ENCODE measurements at regions not wholly inside any gene's neighbourhood (a gene's known extent, or its start where the extent isn't known, plus 50 kb on each side); places are given as distances from the start of the nearest gene placed in this dataset.
"Not testable (repeated sequence)": the region's sequence is repeated elsewhere in the genome, so short reads cannot be mapped to it uniquely, and the experiment has no call there.

DNA sequence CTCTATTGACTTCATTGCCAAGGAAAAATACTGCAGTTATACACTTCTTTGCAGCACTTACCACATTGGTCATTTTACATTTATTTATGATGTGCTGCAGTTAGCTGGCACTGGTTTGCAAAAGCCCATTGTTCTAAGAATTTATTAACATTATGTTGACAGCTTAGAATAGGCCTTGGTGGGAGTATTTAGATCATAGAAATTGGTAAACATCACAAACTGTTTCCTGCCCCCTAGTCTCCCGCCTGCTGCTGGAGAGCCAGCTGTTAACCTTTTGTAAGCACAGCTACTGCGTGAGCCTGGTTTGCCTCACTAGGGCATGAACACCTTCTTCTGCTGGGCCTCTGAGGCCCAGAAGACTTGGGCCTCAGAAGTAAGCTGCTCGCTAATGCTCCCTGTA lies 651.4 kb upstream of the GOT2 start:
- Mint-ChIP-seq H3K27ac (no peak overlapping the region), H3K4me3 (no peak overlapping the region), H3K4me1 (ENCODE audit: low read depth) (no peaks in the 10 kb centered on the region)

DNA sequence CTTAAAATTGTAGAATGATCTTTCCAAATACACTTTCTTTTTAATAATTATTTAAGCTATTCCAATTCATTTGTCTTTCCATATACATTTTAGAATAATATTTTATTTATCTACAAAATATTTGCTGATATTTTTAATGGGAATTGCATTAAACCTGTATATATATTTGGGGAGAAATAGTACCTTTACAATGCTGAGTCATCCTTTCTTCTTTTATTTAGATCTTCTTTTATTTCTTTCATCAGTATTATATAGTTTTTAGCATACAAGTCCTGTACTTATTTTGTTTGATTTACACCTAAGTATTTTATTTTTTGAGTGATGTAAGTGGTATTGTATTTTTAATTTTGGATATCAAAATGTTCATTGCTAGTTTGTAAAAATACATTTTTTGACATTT lies 639.5 kb upstream of the GOT2 start:
- no peaks in the 10 kb centered on the region for H3K9me3 Mint-ChIP-seq
- no peaks in the 10 kb centered on the region for H3K4me1 Mint-ChIP-seq (ENCODE audit: low read depth)
- no peak overlapping the region for H3K27ac Mint-ChIP-seq
- H3K4me3 Mint-ChIP-seq = no peak overlapping the region
- H3K27me3 Mint-ChIP-seq (ENCODE audit: low read depth) = no peaks in the 10 kb centered on the region
- DNase-seq (ENCODE audit: low spot score) = no peak
- H3K36me3 Mint-ChIP-seq (ENCODE audit: low read depth) = no peaks in the 10 kb centered on the region

More for the DNA sequence above, 651.4 kb upstream of the GOT2 start:
- no peak for DNase-seq (ENCODE audit: low spot score)
- H3K9me3 Mint-ChIP-seq = no peaks in the 10 kb centered on the region
- no peaks in the 10 kb centered on the region for H3K27me3 Mint-ChIP-seq (ENCODE audit: low read depth)
- no peaks in the 10 kb centered on the region for H3K36me3 Mint-ChIP-seq (ENCODE audit: low read depth)

DNA sequence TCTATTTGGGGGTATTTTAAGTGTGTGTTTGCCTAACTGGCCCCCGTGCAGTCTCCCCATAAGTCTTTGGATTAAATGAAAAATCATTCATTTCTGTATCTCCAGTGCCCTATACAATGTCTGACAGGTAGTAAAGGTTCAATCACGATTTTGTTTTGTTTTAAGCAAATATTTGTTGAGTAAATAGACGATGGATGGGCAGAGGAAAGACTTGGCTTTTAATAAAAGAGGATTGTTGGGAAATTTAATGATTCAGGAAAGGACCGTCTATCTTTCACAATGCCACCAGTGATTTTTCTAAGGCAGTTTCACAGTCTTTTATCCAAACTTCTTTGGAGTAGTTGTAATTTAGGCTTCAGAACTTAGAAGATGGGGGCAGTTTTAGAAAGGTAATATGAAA lies 636.6 kb upstream of the GOT2 start:
- no peak for DNase-seq (ENCODE audit: low spot score)
- no peaks in the 10 kb centered on the region for H3K36me3 Mint-ChIP-seq (ENCODE audit: low read depth)
- H3K4me3 Mint-ChIP-seq = no peak overlapping the region
- H3K27ac Mint-ChIP-seq = no peak overlapping the region
- H3K9me3 Mint-ChIP-seq = no peaks in the 10 kb centered on the region
- no peaks in the 10 kb centered on the region for H3K27me3 Mint-ChIP-seq (ENCODE audit: low read depth)
- H3K4me1 Mint-ChIP-seq (ENCODE audit: low read depth) = no peaks in the 10 kb centered on the region

DNA sequence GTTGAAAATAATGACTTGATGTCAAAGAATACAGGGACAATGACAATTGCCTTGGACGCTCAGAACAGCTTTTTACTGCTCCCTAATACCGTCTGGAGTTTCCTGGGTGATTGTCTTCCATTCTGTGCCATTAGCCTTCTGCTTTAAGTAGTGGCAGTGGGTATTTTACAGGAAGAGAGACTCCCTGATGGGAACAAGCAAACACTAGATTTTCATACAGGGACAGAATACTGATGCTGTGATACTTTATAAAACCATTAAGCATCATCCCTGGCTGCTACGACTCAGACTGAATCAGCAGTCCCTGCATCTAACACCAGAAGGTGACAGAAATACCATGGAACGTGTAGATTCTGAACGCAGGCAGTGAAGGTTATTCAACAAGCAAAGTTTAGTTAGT lies 635.4 kb upstream of the GOT2 start:
- Mint-ChIP-seq H3K27ac (no peak overlapping the region), H3K4me3 (no peak overlapping the region), H3K27me3 (ENCODE audit: low read depth) (no peaks in the 10 kb centered on the region), H3K4me1 (ENCODE audit: low read depth) (no peaks in the 10 kb centered on the region), H3K9me3 (no peaks in the 10 kb centered on the region), H3K36me3 (ENCODE audit: low read depth) (no peaks in the 10 kb centered on the region)
- DNase-seq (ENCODE audit: low spot score) = no peak

DNA sequence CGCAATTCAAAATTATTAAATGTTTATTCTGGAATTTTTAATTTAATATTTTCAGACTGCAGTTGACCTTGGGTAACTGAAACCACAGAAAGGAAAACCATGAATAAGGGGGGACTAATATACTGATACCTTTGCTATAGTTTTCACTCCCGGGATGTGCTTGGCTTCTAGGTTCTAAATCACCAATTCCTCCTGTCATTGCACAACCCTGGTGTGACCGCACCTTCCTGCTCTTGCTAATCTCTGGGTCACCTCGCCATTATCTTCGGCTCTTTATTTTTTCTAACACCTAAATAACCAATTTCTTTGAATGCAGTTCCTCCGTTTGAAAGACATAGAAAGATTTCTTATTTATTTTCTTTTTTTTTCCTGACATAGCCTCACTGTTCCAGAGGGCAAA lies 634.5 kb upstream of the GOT2 start:
- Mint-ChIP-seq H3K27ac (no peak overlapping the region), H3K9me3 (no peaks in the 10 kb centered on the region), H3K36me3 (ENCODE audit: low read depth) (no peaks in the 10 kb centered on the region), H3K27me3 (ENCODE audit: low read depth) (no peaks in the 10 kb centered on the region), H3K4me1 (ENCODE audit: low read depth) (no peaks in the 10 kb centered on the region), H3K4me3 (no peak overlapping the region)
- no peak for DNase-seq (ENCODE audit: low spot score)

DNA sequence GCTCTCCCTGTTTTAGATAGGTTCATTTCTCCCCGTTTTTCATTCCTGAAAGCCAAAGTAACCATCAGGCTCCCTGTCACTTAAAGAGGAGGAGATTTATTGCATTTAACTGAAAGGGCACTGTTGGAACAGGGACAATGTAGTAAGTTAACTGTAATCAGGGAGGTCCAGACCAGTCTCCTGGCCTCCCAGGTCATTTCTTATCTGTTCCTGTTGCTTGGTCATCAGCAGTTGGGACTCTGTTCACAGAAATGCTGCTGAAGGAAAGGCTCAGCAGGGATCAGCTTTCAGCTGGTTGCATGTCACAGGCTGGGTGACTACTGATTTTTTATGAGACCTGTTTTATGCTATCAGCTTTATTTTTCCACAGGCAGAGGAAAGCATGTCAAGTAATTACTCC lies 622.6 kb upstream of the GOT2 start:
- H3K4me1 Mint-ChIP-seq (ENCODE audit: low read depth) = no peaks in the 10 kb centered on the region
- no peak overlapping the region for H3K4me3 Mint-ChIP-seq
- no peak for DNase-seq (ENCODE audit: low spot score)
- no peak overlapping the region for H3K27ac Mint-ChIP-seq
- no peaks in the 10 kb centered on the region for H3K9me3 Mint-ChIP-seq
- no peaks in the 10 kb centered on the region for H3K27me3 Mint-ChIP-seq (ENCODE audit: low read depth)
- H3K36me3 Mint-ChIP-seq (ENCODE audit: low read depth) = no peaks in the 10 kb centered on the region

DNA sequence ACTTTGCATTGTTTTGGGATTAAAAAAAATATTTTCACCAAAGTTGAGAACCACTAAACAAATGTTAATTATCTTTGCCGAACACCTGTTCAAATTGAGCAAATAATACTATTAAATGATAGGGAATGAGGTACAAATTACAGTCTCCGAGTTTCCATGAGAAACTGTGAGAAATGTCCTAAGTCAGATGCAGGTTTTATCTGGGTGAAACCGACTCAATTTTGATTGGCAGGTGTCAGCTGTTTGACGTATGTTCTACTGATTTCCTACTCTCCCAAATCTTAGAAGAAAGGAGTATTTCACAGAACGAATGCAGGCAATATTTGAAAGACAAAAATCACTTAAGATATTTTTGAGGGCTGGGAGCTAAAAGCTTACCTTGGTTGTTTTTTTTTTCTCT lies 622.0 kb upstream of the GOT2 start:
- no peak for DNase-seq (ENCODE audit: low spot score)
- Mint-ChIP-seq H3K27me3 (ENCODE audit: low read depth) (no peaks in the 10 kb centered on the region), H3K36me3 (ENCODE audit: low read depth) (no peaks in the 10 kb centered on the region), H3K9me3 (no peaks in the 10 kb centered on the region), H3K27ac (no peak overlapping the region), H3K4me3 (no peak overlapping the region), H3K4me1 (ENCODE audit: low read depth) (no peaks in the 10 kb centered on the region)

DNA sequence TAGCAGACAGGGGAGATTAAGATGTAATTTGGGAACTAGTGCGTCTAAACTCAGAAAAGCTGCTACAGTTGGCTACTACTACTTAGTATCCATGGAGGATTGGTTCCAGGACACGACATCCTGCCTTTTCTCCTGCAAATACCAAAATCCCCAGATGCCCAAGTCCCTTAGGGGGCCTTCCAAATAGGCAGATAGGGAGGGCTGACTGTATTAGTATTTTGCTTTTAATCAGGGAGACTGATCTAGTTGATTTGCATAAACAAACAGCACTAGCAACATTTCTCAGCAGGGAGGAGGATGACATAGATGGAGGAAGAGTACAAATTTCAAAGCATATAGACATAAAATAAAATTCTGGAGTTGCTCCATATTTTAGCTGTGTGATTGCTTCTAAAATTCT lies 621.6 kb upstream of the GOT2 start:
- H3K36me3 Mint-ChIP-seq (ENCODE audit: low read depth) = no peaks in the 10 kb centered on the region
- H3K4me1 Mint-ChIP-seq (ENCODE audit: low read depth) = no peaks in the 10 kb centered on the region
- H3K9me3 Mint-ChIP-seq = no peaks in the 10 kb centered on the region
- H3K27ac Mint-ChIP-seq = no peak overlapping the region
- DNase-seq (ENCODE audit: low spot score) = no peak
- no peak overlapping the region for H3K4me3 Mint-ChIP-seq
- no peaks in the 10 kb centered on the region for H3K27me3 Mint-ChIP-seq (ENCODE audit: low read depth)

DNA sequence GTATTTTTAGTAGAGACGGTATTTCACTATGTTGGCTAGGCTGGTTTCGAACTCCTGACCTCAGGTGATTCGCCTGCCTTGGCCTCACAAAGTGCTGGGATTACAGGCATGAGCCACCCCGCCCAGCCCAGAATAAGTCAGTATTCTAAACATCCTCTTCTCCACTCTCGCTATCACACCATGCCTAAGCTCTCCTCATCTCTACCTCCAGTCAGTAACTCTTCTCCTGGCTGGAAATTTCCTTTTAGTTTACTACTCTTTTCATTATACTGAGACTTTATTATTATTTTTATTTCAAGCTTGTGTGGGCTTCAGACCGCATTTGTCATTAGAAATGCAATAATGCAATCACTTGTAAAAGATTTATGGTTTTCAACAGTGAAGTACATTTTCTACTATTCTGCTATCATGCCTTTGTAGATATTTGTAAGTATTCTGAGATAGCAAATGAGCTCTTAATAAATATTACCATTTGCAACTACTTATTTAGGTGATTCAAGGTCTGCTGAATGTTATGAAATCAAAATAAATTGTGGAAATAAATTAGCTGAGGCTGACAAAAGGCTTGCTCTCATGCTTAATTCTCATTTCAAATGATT lies 617.3 kb upstream of the GOT2 start:
- DNase-seq (ENCODE audit: low spot score) = no peak
- no peak overlapping the region for H3K4me3 Mint-ChIP-seq
- H3K27ac Mint-ChIP-seq = no peak overlapping the region
- no peaks in the 10 kb centered on the region for H3K27me3 Mint-ChIP-seq (ENCODE audit: low read depth)
- no peaks in the 10 kb centered on the region for H3K36me3 Mint-ChIP-seq (ENCODE audit: low read depth)
- no peaks in the 10 kb centered on the region for H3K9me3 Mint-ChIP-seq
- H3K4me1 Mint-ChIP-seq (ENCODE audit: low read depth) = no peaks in the 10 kb centered on the region

DNA sequence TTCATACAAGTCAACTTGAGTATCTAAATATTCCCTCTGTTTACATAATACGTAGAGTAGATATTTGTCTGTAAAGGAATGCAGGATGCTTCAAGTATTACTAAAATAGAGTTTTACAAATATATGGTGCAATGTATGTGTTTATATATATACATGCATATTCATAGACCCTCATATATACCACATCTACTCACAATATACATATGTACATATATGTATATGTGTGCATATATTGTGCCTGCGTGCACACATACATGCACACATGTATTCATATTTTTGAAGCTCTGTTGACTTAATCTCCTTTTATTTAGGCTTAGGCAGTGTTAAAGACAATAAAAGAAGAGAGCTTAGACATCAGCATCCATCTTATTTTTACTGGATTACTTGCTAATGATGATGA lies 616.6 kb upstream of the GOT2 start:
- Mint-ChIP-seq H3K27me3 (ENCODE audit: low read depth) (no peaks in the 10 kb centered on the region), H3K4me1 (ENCODE audit: low read depth) (no peaks in the 10 kb centered on the region), H3K36me3 (ENCODE audit: low read depth) (no peaks in the 10 kb centered on the region), H3K27ac (no peak overlapping the region), H3K9me3 (no peaks in the 10 kb centered on the region), H3K4me3 (no peak overlapping the region)
- no peak for DNase-seq (ENCODE audit: low spot score)

DNA sequence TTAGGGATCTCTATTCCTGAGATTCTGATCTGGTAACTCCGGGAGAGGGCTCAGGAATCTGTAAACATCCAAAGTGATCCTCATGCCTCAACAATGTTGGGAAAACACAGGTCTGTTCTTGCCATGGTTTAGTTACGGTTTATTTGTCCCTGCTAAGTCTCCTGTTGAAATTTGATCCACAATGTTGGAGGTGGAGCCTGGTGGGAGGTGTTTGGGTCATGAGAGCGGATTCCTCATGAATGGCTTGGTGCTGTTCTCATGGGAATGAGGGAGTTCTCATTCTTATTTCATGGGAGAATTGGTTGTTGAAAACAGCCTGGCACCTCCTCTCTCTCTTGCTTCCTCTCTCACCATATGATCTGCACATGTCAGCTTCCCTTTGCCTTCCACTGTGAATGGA lies 608.6 kb upstream of the GOT2 start:
- Mint-ChIP-seq H3K9me3 (no peaks in the 10 kb centered on the region), H3K4me1 (ENCODE audit: low read depth) (no peaks in the 10 kb centered on the region), H3K36me3 (ENCODE audit: low read depth) (no peaks in the 10 kb centered on the region), H3K4me3 (no peak overlapping the region), H3K27ac (no peak overlapping the region), H3K27me3 (ENCODE audit: low read depth) (no peaks in the 10 kb centered on the region)
- no peak for DNase-seq (ENCODE audit: low spot score)

DNA sequence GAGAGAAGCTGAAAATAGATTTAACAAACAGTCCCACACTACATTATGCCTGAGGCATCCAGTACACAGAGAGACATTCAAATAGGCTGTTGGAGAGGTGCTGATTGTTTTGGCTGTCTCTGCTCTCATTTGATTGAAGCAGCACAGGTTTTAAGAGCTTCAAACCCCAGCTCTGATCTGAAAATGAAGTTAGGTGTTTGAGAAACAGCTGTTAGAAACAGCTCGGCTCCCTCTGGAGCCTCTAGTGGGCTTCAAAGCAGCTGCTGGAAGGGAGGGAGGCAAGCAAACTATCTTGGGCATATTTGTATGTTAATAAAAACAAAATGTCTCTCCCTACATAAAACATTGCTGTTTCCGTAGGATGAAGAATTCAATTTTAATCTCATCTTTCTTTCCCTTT lies 607.3 kb upstream of the GOT2 start:
- Mint-ChIP-seq H3K9me3 (no peaks in the 10 kb centered on the region), H3K4me3 (no peak overlapping the region), H3K4me1 (ENCODE audit: low read depth) (no peaks in the 10 kb centered on the region), H3K27me3 (ENCODE audit: low read depth) (no peaks in the 10 kb centered on the region), H3K36me3 (ENCODE audit: low read depth) (no peaks in the 10 kb centered on the region), H3K27ac (no peak overlapping the region)
- DNase-seq (ENCODE audit: low spot score) = no peak

DNA sequence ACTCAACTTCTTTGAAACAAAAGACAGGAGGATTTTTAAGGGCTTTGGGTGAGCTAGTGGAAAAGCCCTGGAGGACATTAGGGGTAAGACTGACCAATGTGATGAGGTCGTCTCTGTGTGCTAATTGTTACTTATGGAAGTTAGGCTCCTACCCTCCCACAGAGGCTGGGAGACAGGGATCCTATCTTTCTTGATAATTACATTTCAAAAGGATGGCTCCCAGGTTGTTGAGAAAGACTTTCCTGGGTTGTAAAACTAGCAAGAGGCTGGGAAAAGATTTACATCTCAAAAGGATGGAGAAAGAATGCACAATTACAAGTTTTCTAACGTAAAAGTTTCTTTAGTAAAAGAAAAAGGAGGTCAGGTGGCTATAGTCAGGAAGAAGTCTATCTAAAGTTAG lies 605.8 kb upstream of the GOT2 start:
- H3K4me1 Mint-ChIP-seq (ENCODE audit: low read depth) = no peaks in the 10 kb centered on the region
- H3K4me3 Mint-ChIP-seq = no peak overlapping the region
- no peak overlapping the region for H3K27ac Mint-ChIP-seq

DNA sequence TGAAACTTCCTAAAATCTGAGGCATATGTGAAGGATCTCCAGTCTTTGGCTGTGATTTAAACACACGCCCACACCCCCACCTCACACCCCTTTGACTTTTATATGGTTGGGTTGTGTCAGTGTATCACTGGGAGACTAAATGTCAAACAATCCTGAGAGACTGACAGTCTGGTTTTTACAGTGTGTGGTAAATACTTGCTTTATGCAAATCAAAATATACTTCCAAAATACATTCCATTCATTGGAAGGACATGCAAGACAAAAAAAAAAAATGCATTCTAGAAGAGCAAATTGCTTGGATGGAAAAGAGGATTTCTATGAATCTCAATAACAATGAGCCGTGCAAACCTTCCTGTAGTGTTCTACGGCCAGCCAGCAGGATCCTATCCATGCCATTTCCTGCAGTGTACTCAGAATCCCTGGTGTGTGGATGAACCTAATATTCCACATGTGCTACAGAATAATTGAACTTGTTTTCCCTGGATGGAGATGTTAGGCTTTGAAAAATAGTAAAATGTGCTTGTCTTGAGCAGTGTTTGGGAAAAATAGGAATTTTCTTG lies 602.1 kb upstream of the GOT2 start:
- H3K4me3 Mint-ChIP-seq = no peak overlapping the region
- H3K27me3 Mint-ChIP-seq (ENCODE audit: low read depth) = no peaks in the 10 kb centered on the region

More for the DNA sequence above, 605.8 kb upstream of the GOT2 start:
- Mint-ChIP-seq H3K27me3 (ENCODE audit: low read depth) (no peaks in the 10 kb centered on the region), H3K9me3 (no peaks in the 10 kb centered on the region), H3K36me3 (ENCODE audit: low read depth) (no peaks in the 10 kb centered on the region)
- DNase-seq (ENCODE audit: low spot score) = no peak

DNA sequence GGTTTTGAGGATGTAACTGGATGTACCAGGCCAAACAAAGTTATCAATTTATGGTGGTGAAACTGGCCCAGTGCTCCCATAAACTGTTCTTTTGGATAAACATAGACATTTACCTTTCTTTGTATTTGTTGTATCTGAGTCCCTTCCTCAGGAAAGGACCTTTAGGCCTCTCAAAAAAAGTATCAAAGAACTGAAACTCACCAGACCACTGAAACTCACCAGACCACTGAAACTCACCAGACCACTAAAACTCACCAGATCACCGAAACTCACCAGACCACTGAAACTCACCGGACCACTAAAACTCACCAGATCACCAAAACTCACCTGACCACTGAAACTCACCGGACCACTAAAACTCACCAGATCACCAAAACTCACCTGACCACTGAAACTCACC lies 597.6 kb upstream of the GOT2 start:
- not testable (repeated sequence) for H3K36me3 Mint-ChIP-seq (ENCODE audit: low read depth); H3K4me3 Mint-ChIP-seq; H3K4me1 Mint-ChIP-seq (ENCODE audit: low read depth); DNase-seq (ENCODE audit: low spot score); H3K27me3 Mint-ChIP-seq (ENCODE audit: low read depth); H3K27ac Mint-ChIP-seq; H3K9me3 Mint-ChIP-seq

More for the DNA sequence above, 602.1 kb upstream of the GOT2 start:
- Mint-ChIP-seq H3K4me1 (ENCODE audit: low read depth) (no peaks in the 10 kb centered on the region), H3K36me3 (ENCODE audit: low read depth) (no peaks in the 10 kb centered on the region), H3K27ac (no peak overlapping the region), H3K9me3 (peaks cover 6% of the 10 kb centered on the region)
- DNase-seq (ENCODE audit: low spot score) = no peak
